ENCODE measurements at regions not wholly inside any gene's neighbourhood (a gene's known extent, or its start where the extent isn't known, plus 50 kb on each side); places are given as distances from the start of the nearest gene placed in this dataset.

GRCh38 chr5:145493435-145493834 lies 341.7 kb downstream of the PRELID2 start:
- H3K4me3 Mint-ChIP-seq, result no peak overlapping the region
- H3K4me1 Mint-ChIP-seq, result no peaks in the 10 kb centered on the region
- H3K9me3 Mint-ChIP-seq, result peaks cover 9% of the 10 kb centered on the region
- H3K36me3 Mint-ChIP-seq (ENCODE audit: low read depth), result no peaks in the 10 kb centered on the region
- ATAC-seq (replicated peaks), result no peak
- peaks cover 5% of the 10 kb centered on the region for H3K27me3 Mint-ChIP-seq
- H3K27ac Mint-ChIP-seq, result no peak overlapping the region

- peaks cover 5% of the 10 kb centered on the region for H3K27me3 Mint-ChIP-seq
- H3K9me3 Mint-ChIP-seq, result peaks cover 12% of the 10 kb centered on the region
- H3K36me3 Mint-ChIP-seq (ENCODE audit: low read depth), result no peaks in the 10 kb centered on the region
- no peak overlapping the region for H3K27ac Mint-ChIP-seq
- no peak overlapping the region for H3K4me3 Mint-ChIP-seq
- no peaks in the 10 kb centered on the region for H3K4me1 Mint-ChIP-seq
- ATAC-seq (replicated peaks), result no peak
Measured at GRCh38 chr5:145489516-145489915, 345.6 kb downstream of the PRELID2 start.

DNA sequence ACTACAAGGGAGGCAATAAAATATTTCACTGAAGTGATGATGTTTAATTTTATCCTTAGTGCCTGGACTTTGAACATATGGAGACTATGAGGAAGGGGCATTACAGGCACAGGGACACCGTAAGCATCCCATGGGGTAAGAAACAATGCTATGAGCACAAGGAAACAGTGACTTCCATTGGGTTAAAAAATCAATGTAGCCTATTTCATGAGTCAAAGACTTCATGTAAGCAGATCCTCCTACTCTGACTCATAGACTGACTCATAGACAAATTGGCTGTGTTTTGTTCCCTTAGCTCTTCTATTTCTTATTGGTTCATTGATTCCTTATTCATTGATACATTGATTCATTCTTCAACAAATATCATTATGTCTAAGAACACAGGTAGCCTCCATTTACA lies 351.0 kb downstream of the PRELID2 start:
- H3K27me3 Mint-ChIP-seq, result no peaks in the 10 kb centered on the region
- ATAC-seq (replicated peaks), result no peak
- H3K4me1 Mint-ChIP-seq, result no peaks in the 10 kb centered on the region
- H3K36me3 Mint-ChIP-seq (ENCODE audit: low read depth), result no peaks in the 10 kb centered on the region
- no peak overlapping the region for H3K27ac Mint-ChIP-seq
- H3K9me3 Mint-ChIP-seq, result peaks cover 7% of the 10 kb centered on the region
- no peak overlapping the region for H3K4me3 Mint-ChIP-seq

GRCh38 chr5:145483212-145483611 lies 351.9 kb downstream of the PRELID2 start:
- H3K27ac Mint-ChIP-seq, result no peak overlapping the region
- H3K9me3 Mint-ChIP-seq, result peaks cover 8% of the 10 kb centered on the region
- H3K4me1 Mint-ChIP-seq, result no peaks in the 10 kb centered on the region
- no peaks in the 10 kb centered on the region for H3K27me3 Mint-ChIP-seq
- no peak for ATAC-seq (replicated peaks)
- no peak overlapping the region for H3K4me3 Mint-ChIP-seq
- H3K36me3 Mint-ChIP-seq (ENCODE audit: low read depth), result no peaks in the 10 kb centered on the region

DNA sequence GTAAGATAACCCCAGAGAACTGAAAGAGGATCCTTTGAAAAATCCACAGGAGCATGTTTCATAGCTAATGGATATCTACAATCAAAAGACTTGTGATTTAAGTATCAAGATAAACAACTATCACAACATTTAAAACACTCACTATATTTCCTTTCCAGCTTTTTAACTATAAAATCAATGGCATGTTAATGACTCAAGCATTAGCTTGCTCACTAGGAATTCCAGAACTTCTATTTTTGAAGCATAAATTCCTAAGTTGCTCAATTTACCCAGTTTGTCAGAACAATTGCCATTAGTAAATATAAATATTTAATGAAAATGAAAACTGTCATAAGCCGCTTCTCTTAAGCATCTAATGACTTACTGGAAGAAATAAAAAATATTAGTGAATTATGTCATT lies 355.3 kb downstream of the PRELID2 start:
- H3K27ac Mint-ChIP-seq, result no peak overlapping the region
- no peak for ATAC-seq (replicated peaks)
- no peaks in the 10 kb centered on the region for H3K27me3 Mint-ChIP-seq
- H3K9me3 Mint-ChIP-seq, result peaks cover 4% of the 10 kb centered on the region
- H3K4me3 Mint-ChIP-seq, result no peak overlapping the region
- H3K36me3 Mint-ChIP-seq (ENCODE audit: low read depth), result no peaks in the 10 kb centered on the region
- no peaks in the 10 kb centered on the region for H3K4me1 Mint-ChIP-seq

- H3K4me3 Mint-ChIP-seq, result no peak overlapping the region
- no peaks in the 10 kb centered on the region for H3K36me3 Mint-ChIP-seq (ENCODE audit: low read depth)
- no peaks in the 10 kb centered on the region for H3K27me3 Mint-ChIP-seq
- no peak for ATAC-seq (replicated peaks)
- no peak overlapping the region for H3K27ac Mint-ChIP-seq
- H3K4me1 Mint-ChIP-seq, result no peaks in the 10 kb centered on the region
- H3K9me3 Mint-ChIP-seq, result peaks cover 4% of the 10 kb centered on the region
Measured at GRCh38 chr5:145479271-145479670, 355.9 kb downstream of the PRELID2 start.

GRCh38 chr5:145478651-145479050 lies 356.5 kb downstream of the PRELID2 start:
- no peaks in the 10 kb centered on the region for H3K36me3 Mint-ChIP-seq (ENCODE audit: low read depth)
- peaks cover 4% of the 10 kb centered on the region for H3K9me3 Mint-ChIP-seq
- H3K27ac Mint-ChIP-seq, result no peak overlapping the region
- H3K27me3 Mint-ChIP-seq, result no peaks in the 10 kb centered on the region
- H3K4me3 Mint-ChIP-seq, result no peak overlapping the region
- no peak for ATAC-seq (replicated peaks)
- H3K4me1 Mint-ChIP-seq, result no peaks in the 10 kb centered on the region

- Mint-ChIP-seq H3K36me3 (ENCODE audit: low read depth) (no peaks in the 10 kb centered on the region), H3K4me1 (no peaks in the 10 kb centered on the region), H3K4me3 (no peak overlapping the region), H3K9me3 (no peaks in the 10 kb centered on the region), H3K27ac (no peak overlapping the region), H3K27me3 (no peaks in the 10 kb centered on the region)
- ATAC-seq (replicated peaks), result no peak
Measured at GRCh38 chr5:145473042-145473642, 362.0 kb downstream of the PRELID2 start.

- Mint-ChIP-seq H3K4me1 (no peaks in the 10 kb centered on the region), H3K36me3 (ENCODE audit: low read depth) (no peaks in the 10 kb centered on the region), H3K9me3 (peaks cover 2% of the 10 kb centered on the region), H3K27me3 (no peaks in the 10 kb centered on the region), H3K4me3 (no peak overlapping the region), H3K27ac (no peak overlapping the region)
- no peak for ATAC-seq (replicated peaks)
Measured at GRCh38 chr5:145471831-145472612, 363.1 kb downstream of the PRELID2 start.

DNA sequence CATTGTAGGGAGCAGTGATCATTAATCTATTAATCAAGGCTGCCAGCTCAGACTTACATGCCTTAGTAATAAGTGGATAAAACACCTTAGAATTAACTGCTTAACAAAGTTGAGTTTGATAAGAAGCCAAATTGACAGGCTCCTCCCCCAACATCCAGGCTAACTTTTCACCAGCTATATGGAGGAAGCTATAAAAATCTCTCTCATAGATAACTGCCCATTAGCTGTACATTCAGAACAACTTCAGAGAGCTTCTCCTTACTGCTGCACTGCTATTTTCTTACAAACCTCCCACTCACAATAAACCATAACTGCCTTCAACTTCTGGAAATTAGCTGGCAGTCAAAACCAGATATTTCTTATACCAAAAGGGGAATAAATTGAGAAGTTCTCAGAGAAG lies 364.1 kb downstream of the PRELID2 start:
- H3K36me3 Mint-ChIP-seq (ENCODE audit: low read depth), result no peaks in the 10 kb centered on the region
- no peak for ATAC-seq (replicated peaks)
- H3K9me3 Mint-ChIP-seq, result peaks cover 4% of the 10 kb centered on the region
- H3K27ac Mint-ChIP-seq, result no peak overlapping the region
- H3K27me3 Mint-ChIP-seq, result no peaks in the 10 kb centered on the region
- H3K4me1 Mint-ChIP-seq, result no peaks in the 10 kb centered on the region
- no peak overlapping the region for H3K4me3 Mint-ChIP-seq

DNA sequence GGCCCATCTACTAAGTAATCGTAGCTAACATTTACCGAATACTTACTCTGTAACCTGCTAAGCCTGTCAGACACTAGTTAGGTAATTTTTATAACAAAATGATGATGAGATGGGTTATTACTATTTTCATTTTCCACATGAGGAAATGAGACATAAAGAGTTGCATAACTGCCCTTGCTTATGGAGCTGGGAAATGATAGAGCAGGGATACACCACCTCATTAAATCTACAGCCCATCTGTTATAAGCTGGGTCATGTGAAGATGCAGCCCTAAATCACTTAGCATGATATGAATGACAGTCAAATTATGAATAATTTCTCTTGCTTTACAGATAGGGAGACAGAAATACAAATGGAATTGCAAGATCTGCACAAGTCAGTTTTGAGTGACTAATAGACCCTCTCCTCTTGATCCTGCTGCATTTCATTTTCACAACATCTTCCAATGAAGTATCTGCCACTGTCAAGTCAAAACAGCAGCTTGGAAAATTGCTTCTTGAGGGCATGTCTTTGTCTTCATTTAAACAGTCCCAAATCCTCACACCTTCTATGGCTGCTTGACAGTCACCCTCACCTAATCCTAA lies 364.7 kb downstream of the PRELID2 start:
- Mint-ChIP-seq H3K27ac (no peak overlapping the region), H3K4me1 (no peaks in the 10 kb centered on the region), H3K27me3 (no peaks in the 10 kb centered on the region), H3K9me3 (peaks cover 4% of the 10 kb centered on the region), H3K36me3 (ENCODE audit: low read depth) (no peaks in the 10 kb centered on the region), H3K4me3 (no peak overlapping the region)
- ATAC-seq (replicated peaks), result no peak

DNA sequence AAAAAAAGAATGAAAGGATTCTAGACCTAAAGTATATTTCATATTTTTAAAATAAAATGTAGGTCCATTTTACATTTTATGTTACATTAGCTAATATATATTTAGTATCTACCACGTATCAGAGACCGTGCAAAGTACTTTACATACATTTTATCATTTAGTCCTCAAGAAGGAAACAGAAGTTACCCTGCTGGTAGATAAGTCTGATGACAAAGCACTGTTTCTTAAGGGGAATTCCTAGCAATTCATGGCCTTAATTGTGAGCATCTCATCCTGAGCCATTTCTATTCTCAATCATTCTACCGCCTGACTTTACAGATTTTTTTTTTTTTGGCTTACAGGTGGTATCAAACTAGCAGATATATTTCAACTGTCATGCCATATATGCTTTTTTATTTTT lies 367.7 kb downstream of the PRELID2 start:
- H3K27me3 Mint-ChIP-seq, result no peaks in the 10 kb centered on the region
- H3K4me1 Mint-ChIP-seq, result no peaks in the 10 kb centered on the region
- H3K27ac Mint-ChIP-seq, result no peak overlapping the region
- H3K9me3 Mint-ChIP-seq, result peaks cover 4% of the 10 kb centered on the region
- no peak overlapping the region for H3K4me3 Mint-ChIP-seq
- H3K36me3 Mint-ChIP-seq (ENCODE audit: low read depth), result no peaks in the 10 kb centered on the region
- ATAC-seq (replicated peaks), result no peak

GRCh38 chr5:145466533-145466932 lies 368.6 kb downstream of the PRELID2 start:
- ATAC-seq (replicated peaks), result no peak
- Mint-ChIP-seq H3K36me3 (ENCODE audit: low read depth) (no peaks in the 10 kb centered on the region), H3K4me3 (no peak overlapping the region), H3K27me3 (no peaks in the 10 kb centered on the region), H3K4me1 (no peaks in the 10 kb centered on the region), H3K9me3 (peaks cover 4% of the 10 kb centered on the region), H3K27ac (no peak overlapping the region)

- H3K36me3 Mint-ChIP-seq (ENCODE audit: low read depth), result no peaks in the 10 kb centered on the region
- H3K4me1 Mint-ChIP-seq, result no peaks in the 10 kb centered on the region
- H3K9me3 Mint-ChIP-seq, result peaks cover 4% of the 10 kb centered on the region
- no peak for ATAC-seq (replicated peaks)
- no peak overlapping the region for H3K4me3 Mint-ChIP-seq
- no peaks in the 10 kb centered on the region for H3K27me3 Mint-ChIP-seq
- no peak overlapping the region for H3K27ac Mint-ChIP-seq
Measured at GRCh38 chr5:145465474-145466263, 369.5 kb downstream of the PRELID2 start.

All from activated T-helper 17 cell treated with anti-CD3 and anti-CD28 coated beads, Interleukin-2, amount 50 U/mL, for 72 hours (primary cell).